DOHH2 (cell line): ENCODE measurements at regions not wholly inside any gene's neighbourhood (a gene's known extent, or its start where the extent isn't known, plus 50 kb on each side); places are given as distances from the start of the nearest gene placed in this dataset.

Source experiments
- H3F3A ChIP-seq: fragments of 200-600 bp; sonication (generic), shearing (Covaris generic); 2 replicates; pipeline ENCODE4 v1.6.0; 2016; ENCODE audit warnings: antibody characterized with exemption, mild to moderate bottlenecking; ENCODE audit not compliant: control insufficient read depth, insufficient read depth
- H3K27ac ChIP-seq: fragments of 200-600 bp; sonication (generic); 2 replicates; pipeline ENCODE4 v1.5.1; 2014; ENCODE audit warnings: low read depth, mild to moderate bottlenecking, low read length, moderate library complexity
- H3K27me3 ChIP-seq: fragments of 200-600 bp; sonication (generic); 2 replicates; pipeline ENCODE4 v1.6.1; 2014; ENCODE audit warnings: mild to moderate bottlenecking, low read length, mixed read lengths; ENCODE audit not compliant: control insufficient read depth
- H3K36me3 ChIP-seq: fragments of 200-600 bp; sonication (generic); 2 replicates; pipeline ENCODE4 v1.6.1; 2014; ENCODE audit warnings: mild to moderate bottlenecking, low read length, moderate library complexity, mixed read lengths; ENCODE audit not compliant: control insufficient read depth
- H3K4me1 ChIP-seq: fragments of 200-600 bp; sonication (generic); 2 replicates; pipeline ENCODE4 v1.6.1; 2014; ENCODE audit warnings: mild to moderate bottlenecking, low read length, mixed read lengths; ENCODE audit not compliant: control insufficient read depth
- H3K4me2 ChIP-seq: fragments of 200-600 bp; sonication (generic); 2 replicates; pipeline ENCODE4 v1.6.0; 2014; ENCODE audit warnings: mild to moderate bottlenecking, low read length, moderate library complexity
- H3K4me3 ChIP-seq: fragments of 200-600 bp; sonication (generic); 2 replicates; pipeline ENCODE4 v1.5.1; 2014; ENCODE audit warnings: mild to moderate bottlenecking, low read length, mixed read lengths
- H3K79me2 ChIP-seq: fragments of 200-600 bp; sonication (generic); 2 replicates; pipeline ENCODE4 v1.6.1; 2014; ENCODE audit warnings: mild to moderate bottlenecking, low read length, mixed read lengths; ENCODE audit not compliant: control insufficient read depth
- H3K9me2 ChIP-seq: fragments of 200-600 bp; sonication (generic); replicated peaks from 2 replicates; pipeline ENCODE4 v1.6.1; 2014; ENCODE audit warnings: mild to moderate bottlenecking, low read length, mixed read lengths; ENCODE audit not compliant: control insufficient read depth
- H3K9me3 ChIP-seq: fragments of 200-600 bp; sonication (generic); 2 replicates; pipeline ENCODE4 v1.6.1; 2014; ENCODE audit warnings: antibody characterized with exemption, low read length, mixed read lengths; ENCODE audit not compliant: control insufficient read depth, insufficient read depth
- H4K20me1 ChIP-seq: fragments of 200-600 bp; sonication (generic); 2 replicates; pipeline ENCODE4 v1.6.0; 2014; ENCODE audit warnings: low read depth, mild to moderate bottlenecking, antibody characterized with exemption, low read length, moderate library complexity; ENCODE audit not compliant: control insufficient read depth, insufficient read depth
- CTCF ChIP-seq: fragments of 200-600 bp; sonication (generic); IDR thresholded peaks from one replicate; pipeline ENCODE4 v1.5.1; 2014; ENCODE audit warnings: antibody characterized with exemption, mild to moderate bottlenecking, low read depth, low read length; ENCODE audit not compliant: poor library complexity, severe bottlenecking
- EZH2phosphoT487 ChIP-seq: fragments of 200-600 bp; sonication (generic); IDR thresholded peaks from 2 replicates; pipeline ENCODE4 v1.6.1; 2017; ENCODE audit warnings: borderline replicate concordance, mild to moderate bottlenecking, antibody characterized with exemption, low read length, moderate library complexity, mixed read lengths

DNA sequence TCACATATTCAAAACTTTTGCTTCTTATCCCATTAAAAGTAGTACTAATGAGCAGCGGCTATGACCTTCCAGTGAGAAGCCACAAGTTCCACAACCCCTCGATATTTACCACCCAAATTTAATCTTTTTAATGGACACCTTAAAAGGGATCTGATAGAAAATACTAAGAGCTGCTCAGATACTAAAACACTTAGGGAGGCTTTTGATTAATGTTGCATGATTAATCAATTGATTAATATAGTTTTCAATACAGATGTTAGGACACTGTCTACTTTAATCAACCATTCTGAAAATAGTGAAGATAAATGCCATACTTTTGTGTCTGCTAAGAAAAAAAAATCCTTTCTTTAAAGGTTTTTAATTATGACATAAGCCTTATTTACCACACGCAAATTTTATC, 1312.8 kb upstream of the ACVR2A start:
- TF ChIP-seq EZH2phosphoT487 (no peak), CTCF (no peak)

DNA sequence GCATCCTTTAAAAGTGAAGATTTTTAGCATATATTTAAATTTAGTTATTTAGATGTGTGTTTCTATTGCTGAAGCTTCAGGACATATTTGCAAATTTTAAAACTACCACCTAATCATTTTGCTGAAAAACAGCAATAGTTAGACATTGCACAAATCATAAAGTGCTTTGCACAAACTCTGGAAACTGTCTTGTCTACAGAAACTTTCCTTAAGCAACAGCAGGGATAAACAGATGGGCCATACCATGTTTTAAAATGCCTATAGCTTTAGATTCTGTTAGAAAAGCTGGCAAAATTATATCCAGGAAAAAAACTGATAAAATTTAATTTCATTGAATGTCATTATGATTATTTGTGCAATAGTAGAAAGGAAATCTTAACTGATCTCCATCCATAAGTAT, 1313.9 kb upstream of the ACVR2A start:
- Histone ChIP-seq H3K4me2 (no peak overlapping the region), H3K4me1 (no peaks in the 10 kb centered on the region), H3K36me3 (no peaks in the 10 kb centered on the region), H3K9me2 (no peaks in the 10 kb centered on the region), H3K79me2 (no peaks in the 10 kb centered on the region), H3K27ac (no peak overlapping the region), H3F3A (no peaks in the 10 kb centered on the region), H3K9me3 (no peaks in the 10 kb centered on the region), H3K27me3 (no peaks in the 10 kb centered on the region), H4K20me1 (no peaks in the 10 kb centered on the region), H3K4me3 (no peak overlapping the region)
- TF ChIP-seq EZH2phosphoT487 (no peak), CTCF (no peak)

More for the DNA sequence above, 1312.8 kb upstream of the ACVR2A start:
- Histone ChIP-seq H4K20me1 (no peaks in the 10 kb centered on the region), H3K27me3 (no peaks in the 10 kb centered on the region), H3K4me3 (no peak overlapping the region), H3K4me1 (no peaks in the 10 kb centered on the region), H3K4me2 (no peak overlapping the region), H3K27ac (no peak overlapping the region), H3K9me2 (no peaks in the 10 kb centered on the region), H3K79me2 (no peaks in the 10 kb centered on the region), H3K36me3 (no peaks in the 10 kb centered on the region), H3K9me3 (no peaks in the 10 kb centered on the region; the same call in 1 of the 2 replicates), H3F3A (no peaks in the 10 kb centered on the region)

DNA sequence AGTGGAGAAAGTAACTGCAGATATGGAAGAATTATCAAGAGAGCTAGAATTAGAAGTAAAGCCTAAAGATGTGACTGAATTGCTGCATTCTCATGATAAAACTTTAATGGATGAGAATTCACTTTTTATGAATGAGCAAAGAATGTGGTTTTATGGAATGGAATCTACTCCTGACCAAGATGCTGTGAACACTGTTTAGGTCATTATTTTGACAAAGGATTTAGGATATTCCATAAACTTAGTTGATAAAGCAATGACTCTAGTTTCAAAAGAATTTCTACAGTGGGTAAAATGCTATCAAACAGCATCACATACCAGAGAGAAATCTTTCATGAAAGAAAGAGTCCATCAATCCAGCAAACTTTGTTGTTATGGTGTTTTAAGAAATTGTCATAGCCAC, 1317.7 kb upstream of the ACVR2A start:
- H3K4me3 ChIP-seq, result no peak overlapping the region
- H4K20me1 ChIP-seq, result no peaks in the 10 kb centered on the region
- no peaks in the 10 kb centered on the region for H3K79me2 ChIP-seq
- TF ChIP-seq EZH2phosphoT487 (no peak), CTCF (no peak)
- no peaks in the 10 kb centered on the region for H3F3A ChIP-seq
- H3K27me3 ChIP-seq, result no peaks in the 10 kb centered on the region
- no peaks in the 10 kb centered on the region for H3K4me1 ChIP-seq
- no peaks in the 10 kb centered on the region for H3K36me3 ChIP-seq
- H3K27ac ChIP-seq, result no peak overlapping the region
- H3K9me3 ChIP-seq, result no peaks in the 10 kb centered on the region
- H3K4me2 ChIP-seq, result no peak overlapping the region
- H3K9me2 ChIP-seq, result no peaks in the 10 kb centered on the region

GRCh38 chr2:146523196-146523595, 1321.6 kb upstream of the ACVR2A start:
- H3K4me3 ChIP-seq, result no peak overlapping the region
- H3K4me2 ChIP-seq, result no peak overlapping the region
- no peaks in the 10 kb centered on the region for H3K79me2 ChIP-seq
- H3K9me2 ChIP-seq, result no peaks in the 10 kb centered on the region
- no peaks in the 10 kb centered on the region for H3K27me3 ChIP-seq
- no peak overlapping the region for H3K27ac ChIP-seq
- H4K20me1 ChIP-seq, result no peaks in the 10 kb centered on the region
- no peaks in the 10 kb centered on the region for H3K9me3 ChIP-seq
- no peaks in the 10 kb centered on the region for H3F3A ChIP-seq
- no peaks in the 10 kb centered on the region for H3K36me3 ChIP-seq
- H3K4me1 ChIP-seq, result no peaks in the 10 kb centered on the region
- TF ChIP-seq EZH2phosphoT487 (no peak), CTCF (peak; percentile 31)
